PC-9 (cell line): ENCODE measurements at regions not wholly inside any gene's neighbourhood (a gene's known extent, or its start where the extent isn't known, plus 50 kb on each side); places are given as distances from the start of the nearest gene placed in this dataset.

ENCODE experiments used
- EZH2 ChIP-seq: fragments of 200-600 bp; sonication (generic); IDR thresholded peaks from 2 replicates; pipeline ENCODE4 v1.8.0; 2017; ENCODE audit warnings: antibody characterized with exemption, low read depth
- TF ChIP-seq, protein P1 (sequence below): fragments of 200-600 bp; sonication (generic); conservative IDR thresholded peaks from 2 replicates; pipeline ENCODE4 v1.6.1; 2017; ENCODE audit warnings: mixed run types, antibody characterized with exemption, mild to moderate bottlenecking, moderate library complexity

GRCh38 chr5:98576275-98576674, 197.2 kb upstream of the RGMB start:
- TF ChIP-seq, protein P1, sequence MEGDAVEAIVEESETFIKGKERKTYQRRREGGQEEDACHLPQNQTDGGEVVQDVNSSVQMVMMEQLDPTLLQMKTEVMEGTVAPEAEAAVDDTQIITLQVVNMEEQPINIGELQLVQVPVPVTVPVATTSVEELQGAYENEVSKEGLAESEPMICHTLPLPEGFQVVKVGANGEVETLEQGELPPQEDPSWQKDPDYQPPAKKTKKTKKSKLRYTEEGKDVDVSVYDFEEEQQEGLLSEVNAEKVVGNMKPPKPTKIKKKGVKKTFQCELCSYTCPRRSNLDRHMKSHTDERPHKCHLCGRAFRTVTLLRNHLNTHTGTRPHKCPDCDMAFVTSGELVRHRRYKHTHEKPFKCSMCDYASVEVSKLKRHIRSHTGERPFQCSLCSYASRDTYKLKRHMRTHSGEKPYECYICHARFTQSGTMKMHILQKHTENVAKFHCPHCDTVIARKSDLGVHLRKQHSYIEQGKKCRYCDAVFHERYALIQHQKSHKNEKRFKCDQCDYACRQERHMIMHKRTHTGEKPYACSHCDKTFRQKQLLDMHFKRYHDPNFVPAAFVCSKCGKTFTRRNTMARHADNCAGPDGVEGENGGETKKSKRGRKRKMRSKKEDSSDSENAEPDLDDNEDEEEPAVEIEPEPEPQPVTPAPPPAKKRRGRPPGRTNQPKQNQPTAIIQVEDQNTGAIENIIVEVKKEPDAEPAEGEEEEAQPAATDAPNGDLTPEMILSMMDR, result no peak
- no peak for TF ChIP-seq EZH2
